Kidney tubule cell (primary cell): ENCODE measurements at regions not wholly inside any gene's neighbourhood (a gene's known extent, or its start where the extent isn't known, plus 50 kb on each side); places are given as distances from the start of the nearest gene placed in this dataset.

Experiments used
- DNase-seq: peaks from one replicate; pipeline ENCODE4 v3.0.0-alpha.2; 2018; ENCODE audit warnings: low spot score

DNA sequence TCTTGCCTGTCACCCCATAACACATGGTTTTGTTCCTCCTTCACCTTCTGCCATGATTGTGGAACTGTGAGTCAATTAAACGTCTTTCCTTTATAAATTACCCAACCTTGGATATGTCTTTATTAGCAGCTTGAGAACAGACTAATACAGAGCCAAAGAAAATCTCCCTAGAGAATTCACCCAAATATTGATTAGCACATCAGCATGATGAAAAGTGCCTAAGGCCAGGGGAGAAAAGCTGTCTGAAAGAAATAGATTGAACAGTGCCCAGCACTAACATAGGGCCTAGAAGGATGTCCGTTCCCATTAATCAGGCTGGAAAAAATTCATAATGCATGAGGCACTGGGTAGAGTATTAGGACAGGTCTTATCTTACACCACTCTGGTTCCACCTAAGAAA, 111.9 kb upstream of the CALN1 start:
- DNase-seq = no peak

DNA sequence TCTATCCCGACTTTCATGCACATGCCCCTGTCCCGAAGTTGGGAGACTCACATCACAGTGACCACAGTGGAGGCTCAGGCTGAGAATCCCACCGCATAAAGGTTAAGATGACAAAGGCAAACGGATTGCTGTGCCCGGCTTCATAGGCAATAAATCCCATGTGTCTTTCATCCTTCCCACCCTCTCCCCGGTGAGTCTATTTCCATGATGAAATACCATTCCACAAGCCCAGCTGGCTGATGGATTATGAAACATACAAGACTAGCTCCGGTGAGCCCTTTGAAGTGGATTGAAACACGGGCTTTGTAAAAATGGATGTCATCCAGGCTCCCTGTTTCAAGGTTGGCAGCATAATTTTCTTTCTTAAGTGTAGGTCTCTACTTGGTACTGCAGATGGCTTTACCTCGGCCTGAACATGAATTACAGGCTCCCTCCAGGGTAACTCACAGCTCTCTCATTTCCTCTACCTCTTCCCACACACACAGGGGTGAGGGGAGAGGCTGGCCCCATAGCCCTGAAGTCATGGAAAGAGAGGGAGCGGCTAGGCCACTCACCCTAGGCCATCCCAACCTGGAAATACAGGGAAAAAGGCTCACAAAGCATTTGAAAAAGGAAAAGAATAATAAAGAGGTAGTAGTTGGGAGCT, 92.0 kb upstream of the CALN1 start:
- no peak for DNase-seq

DNA sequence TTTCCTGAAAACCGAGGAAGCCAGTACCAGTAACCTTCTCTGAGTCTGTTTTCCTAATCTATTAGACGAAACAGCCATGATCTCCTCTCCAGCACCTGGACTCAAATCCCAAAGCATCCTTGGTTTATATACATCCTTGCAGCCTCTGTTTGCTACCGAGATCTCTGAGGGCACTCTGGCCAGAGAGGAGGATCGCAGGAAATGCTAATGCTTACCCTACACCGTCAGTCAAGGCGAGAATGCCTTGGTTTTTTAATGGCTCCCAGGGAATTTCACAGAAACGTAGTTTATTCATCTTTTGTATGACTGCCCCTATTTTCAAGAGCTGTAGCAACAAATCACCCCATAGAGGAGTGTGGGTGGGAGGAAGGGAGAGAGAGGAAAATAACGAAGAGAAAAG, 91.5 kb upstream of the CALN1 start:
- no peak for DNase-seq

DNA sequence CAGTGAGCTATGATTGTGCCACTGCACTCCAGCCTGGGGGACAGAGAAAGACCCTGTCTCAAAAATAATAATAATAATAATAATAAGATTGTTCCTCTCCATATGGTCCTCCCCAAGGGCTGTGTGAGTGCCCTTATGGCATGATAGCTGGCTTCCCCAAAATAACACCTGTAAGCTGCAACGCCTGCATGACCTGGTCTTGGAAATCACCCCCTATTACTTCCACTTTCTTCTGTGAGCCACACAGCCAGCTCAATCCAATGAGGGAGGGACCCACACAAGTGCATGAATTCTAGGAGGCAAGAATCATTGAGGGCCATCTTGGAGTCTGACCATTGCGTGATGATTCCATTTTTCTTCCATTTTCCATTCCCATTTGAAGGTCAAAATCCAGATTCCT, 82.7 kb upstream of the CALN1 start:
- DNase-seq = no peak

DNA sequence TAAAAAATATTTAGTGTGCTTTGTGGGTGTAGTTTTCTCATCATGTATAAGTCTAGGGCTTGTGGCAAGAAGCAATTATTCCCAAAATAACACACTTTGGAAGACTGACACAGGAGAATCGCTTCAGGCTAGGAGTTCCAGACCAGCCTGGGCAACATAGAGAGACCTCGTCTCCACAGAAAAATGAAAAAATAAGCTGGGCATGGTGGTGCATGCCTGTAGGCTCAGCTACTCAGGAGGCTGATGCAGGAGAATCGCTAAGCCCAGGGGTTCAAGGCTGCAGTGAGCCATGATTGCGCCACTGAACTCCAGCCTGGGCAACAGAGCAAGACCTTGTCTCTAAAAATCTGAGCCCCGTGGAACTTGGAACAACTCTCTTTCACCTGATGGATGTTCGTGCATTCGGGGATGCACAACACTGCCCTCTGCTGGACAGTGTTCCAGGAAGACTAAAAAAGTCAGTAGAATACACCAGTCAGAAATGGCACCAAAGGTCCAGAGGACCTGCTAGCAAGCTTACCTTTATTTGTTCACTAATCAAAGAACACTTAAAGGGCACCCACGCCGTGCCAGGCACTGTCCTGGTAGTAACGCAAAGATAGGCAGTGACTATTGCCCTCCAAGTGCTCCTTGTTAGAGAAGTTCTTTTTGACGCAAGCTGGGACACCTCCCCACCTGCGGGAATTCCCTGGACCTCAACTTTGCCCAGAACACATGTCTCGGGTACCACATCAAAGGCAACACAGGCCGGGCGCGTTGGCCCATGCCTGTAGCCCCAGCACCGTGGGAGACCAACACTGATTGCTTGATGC, 81.9 kb upstream of the CALN1 start:
- DNase-seq = peak; percentile 25

DNA sequence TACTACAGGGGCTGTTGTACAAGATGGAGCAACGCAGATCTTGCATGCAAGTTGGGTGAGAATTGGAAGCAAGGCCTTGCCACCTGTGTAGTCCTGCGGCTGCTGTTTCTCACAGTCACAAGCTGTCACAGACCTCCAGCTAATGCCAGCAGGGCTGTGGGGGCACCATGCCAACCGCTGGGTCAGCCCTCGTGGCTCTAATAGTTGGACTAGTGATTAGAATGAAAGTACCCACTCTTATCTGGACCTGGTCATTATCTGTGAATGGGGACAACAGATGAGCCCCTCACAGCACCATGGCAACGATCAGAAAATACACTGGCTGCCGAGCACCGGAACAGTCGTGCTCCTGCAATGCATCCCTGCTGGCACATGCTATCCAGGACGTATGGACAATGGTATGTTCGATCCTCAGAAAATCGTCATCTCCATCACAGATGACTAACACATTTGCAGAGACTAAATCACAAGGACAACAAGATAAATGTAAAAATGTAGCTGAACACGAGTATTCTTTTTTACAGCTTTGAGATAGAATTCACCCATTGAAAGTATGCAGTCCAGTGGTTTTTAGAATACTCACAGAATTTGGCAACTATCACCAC, 80.4 kb upstream of the CALN1 start:
- DNase-seq = no peak

DNA sequence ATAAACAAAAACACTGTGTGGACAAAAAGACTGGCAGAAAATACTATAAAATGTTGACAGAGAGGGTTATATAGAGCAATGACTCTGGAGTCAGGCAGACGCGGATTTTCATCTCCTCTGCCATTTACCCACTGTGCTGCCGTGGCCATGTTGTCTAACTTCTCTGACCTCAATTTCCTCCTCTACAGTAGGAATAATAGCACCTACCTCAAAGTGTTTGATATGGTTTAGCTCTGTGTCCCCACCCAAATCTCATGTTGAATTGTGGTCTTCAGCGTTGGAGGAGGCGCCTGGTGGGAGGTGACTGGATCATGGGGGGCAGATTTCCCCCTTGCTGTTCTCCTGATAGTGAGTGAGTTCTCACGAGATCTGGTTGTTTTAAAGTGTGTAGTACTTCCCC, 78.2 kb upstream of the CALN1 start:
- no peak for DNase-seq

DNA sequence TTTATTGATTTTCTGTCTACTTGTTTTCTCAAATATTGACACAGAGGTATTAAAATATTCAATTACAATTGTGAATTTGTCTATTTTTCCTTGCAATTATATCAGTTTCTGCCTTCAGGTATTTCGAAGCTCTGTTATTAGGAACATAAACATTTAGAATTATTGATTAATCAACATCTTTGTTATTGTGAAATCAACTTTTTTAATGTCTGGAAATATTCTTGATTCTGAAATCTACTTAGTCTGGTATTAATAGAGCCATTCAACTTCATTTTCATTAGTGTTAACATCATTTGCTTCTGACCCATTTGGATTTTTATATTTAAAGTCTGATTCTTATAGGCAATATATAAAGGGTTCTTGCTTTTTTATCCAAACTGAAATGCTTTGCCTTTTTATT, 69.8 kb upstream of the CALN1 start:
- no peak for DNase-seq

DNA sequence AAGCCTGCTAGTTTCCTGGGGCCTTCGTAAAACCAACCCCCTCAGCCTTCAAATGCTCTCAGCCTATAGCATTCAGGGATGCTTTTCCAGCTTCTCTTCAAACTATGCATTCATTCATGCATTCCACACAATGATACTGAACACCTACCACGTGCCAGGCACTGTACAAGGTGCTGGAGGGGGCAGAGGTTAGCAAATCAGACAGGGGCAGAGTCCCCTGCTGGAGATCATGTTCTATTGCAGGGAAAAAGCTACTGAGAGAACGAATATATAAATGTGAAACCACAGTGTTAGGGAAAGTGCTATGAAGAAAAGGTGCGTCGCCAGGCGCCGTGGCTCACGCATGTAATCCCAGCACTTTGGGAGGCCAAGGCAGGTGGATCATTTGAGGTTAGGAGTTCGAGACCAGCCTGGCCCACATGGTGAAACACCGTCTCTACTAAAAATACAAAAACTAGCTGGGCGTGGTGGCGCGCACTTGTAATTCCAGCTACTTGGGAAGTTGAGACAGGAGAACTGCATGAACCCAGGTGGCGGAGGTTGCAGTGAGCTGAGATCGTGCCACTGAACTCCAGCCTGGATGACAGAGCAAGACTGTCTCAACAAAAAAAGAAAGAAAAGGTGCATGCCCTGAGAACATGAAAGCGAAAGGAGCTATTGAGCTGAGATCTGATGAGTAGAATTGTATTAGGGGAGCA, 64.6 kb upstream of the CALN1 start:
- no peak for DNase-seq

DNA sequence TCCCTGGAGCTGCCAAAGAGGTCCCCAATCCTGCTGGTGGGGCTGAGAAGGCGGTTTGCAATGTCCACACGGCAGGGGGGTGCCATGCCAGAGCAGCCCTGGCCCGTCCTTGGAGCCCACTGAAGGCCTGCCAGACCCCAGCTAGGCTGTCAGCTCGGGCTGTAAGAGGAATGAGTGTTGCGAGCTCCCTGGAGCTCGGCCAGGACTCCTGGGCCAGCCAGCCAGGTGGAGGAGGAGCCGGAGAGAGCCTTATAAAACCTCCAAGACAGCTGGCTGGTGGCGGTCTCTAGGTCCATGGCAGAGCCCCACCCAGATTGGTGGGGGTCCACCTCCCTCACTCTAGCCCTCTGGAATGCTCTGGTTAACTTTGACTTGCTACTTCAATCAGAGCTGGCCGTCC, 55.1 kb upstream of the CALN1 start:
- no peak for DNase-seq

DNA sequence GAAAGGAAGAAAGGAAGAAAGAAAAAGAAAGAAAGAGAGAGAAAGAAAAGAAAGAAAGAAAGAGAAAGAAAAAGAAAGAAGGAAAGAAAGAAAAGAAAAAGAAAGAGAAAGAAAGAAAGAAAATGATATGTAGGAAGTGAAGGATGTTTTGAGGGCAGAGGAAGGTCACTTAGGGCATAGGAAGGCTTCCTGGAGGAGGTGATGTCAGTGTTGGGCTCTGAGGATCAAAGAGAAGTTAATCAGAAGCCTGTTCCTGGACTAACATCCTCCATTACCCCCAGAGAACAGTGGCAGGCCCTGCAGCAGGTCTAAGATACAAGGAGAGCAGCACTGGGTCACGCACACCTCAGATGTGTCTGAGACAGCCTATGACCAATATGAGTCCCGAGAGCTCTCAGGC, 54.7 kb upstream of the CALN1 start:
- DNase-seq = no peak

DNA sequence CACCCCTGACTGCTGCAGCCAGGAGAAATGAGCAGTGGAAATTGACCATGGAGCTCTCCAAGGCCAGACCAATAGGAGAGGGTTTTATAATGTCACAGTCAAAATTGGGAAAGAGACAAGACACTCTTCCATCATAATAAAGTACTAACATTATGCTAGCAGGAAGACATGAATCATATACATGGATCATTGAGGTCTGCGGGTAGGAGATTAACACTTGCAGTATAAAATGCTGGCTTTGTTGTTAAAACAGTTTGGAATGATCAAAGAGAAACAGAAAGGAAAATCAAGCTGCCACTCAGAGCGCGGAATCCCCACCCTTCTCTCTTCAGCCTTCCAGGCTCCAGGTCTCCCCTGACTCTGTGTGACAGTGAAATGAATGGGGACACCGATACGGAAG, 53.4 kb upstream of the CALN1 start:
- DNase-seq = no peak

DNA sequence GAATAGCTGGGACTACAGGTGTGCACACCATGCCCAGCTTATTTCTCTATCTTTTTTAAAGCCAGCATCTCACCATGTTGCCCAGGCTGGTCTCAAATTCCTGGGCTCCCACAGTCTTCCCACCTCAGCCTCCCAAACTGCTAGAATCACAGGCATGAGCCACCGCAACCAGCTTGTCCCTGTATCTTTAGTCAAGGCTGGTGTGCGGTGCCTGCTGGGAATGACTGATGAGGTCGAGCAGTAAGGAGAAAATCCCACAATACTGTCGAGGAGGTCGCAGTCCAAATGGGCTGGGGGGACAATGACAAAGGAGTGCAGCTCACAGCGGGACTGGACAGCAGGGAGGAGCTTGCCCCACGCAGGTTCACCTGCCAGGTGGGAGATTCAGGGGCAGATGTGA, 50.2 kb upstream of the CALN1 start:
- no peak for DNase-seq
